ENCODE measurements at regions not wholly inside any gene's neighbourhood (a gene's known extent, or its start where the extent isn't known, plus 50 kb on each side); places are given as distances from the start of the nearest gene placed in this dataset.

DNA sequence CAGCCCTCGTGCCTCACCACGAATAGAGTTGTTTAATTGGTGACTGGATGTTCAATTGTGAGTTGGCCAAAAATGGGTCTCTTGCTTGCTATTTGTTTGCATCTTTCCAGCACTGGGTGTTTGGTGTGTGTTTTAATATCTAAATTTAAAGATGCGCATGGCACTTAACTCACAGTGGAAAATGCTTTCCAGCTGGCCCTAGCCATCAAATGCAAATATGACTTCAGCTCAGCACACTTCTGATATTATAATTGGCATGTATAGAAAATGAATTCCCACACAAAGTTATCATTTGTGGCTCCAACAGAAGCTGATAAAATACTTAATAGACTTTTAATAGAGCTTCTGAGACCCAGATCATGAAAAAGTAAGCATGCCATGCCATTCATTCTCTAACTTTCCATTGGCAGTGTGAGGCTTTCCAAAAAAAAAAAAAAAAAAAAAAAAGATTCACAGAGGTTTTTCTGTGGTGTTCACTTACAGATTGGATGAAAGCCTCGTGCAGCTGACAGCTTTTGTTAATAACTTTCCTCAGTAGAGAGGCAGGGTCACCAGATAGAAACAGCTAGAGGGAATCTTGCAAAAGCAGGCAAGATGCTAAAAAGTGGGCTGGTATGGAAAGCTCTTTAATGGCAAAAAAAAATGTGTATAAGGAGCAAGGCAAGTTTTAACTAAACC lies 425.2 kb downstream of the GALC start:
- no peak for TF ChIP-seq EZH2 (IDR thresholded peaks at IDR 0.05; ENCODE audit: borderline replicate concordance)
- TF ChIP-seq, protein P1, sequence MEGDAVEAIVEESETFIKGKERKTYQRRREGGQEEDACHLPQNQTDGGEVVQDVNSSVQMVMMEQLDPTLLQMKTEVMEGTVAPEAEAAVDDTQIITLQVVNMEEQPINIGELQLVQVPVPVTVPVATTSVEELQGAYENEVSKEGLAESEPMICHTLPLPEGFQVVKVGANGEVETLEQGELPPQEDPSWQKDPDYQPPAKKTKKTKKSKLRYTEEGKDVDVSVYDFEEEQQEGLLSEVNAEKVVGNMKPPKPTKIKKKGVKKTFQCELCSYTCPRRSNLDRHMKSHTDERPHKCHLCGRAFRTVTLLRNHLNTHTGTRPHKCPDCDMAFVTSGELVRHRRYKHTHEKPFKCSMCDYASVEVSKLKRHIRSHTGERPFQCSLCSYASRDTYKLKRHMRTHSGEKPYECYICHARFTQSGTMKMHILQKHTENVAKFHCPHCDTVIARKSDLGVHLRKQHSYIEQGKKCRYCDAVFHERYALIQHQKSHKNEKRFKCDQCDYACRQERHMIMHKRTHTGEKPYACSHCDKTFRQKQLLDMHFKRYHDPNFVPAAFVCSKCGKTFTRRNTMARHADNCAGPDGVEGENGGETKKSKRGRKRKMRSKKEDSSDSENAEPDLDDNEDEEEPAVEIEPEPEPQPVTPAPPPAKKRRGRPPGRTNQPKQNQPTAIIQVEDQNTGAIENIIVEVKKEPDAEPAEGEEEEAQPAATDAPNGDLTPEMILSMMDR (IDR thresholded peaks at IDR 0.05; ENCODE audit: poor library complexity) = no peak

All from hepatocyte (in vitro differentiated cells).